ENCODE measurements at regions not wholly inside any gene's neighbourhood (a gene's known extent, or its start where the extent isn't known, plus 50 kb on each side); places are given as distances from the start of the nearest gene placed in this dataset.
"Not testable (repeated sequence)": the region's sequence is repeated elsewhere in the genome, so short reads cannot be mapped to it uniquely, and the experiment has no call there.

DNA sequence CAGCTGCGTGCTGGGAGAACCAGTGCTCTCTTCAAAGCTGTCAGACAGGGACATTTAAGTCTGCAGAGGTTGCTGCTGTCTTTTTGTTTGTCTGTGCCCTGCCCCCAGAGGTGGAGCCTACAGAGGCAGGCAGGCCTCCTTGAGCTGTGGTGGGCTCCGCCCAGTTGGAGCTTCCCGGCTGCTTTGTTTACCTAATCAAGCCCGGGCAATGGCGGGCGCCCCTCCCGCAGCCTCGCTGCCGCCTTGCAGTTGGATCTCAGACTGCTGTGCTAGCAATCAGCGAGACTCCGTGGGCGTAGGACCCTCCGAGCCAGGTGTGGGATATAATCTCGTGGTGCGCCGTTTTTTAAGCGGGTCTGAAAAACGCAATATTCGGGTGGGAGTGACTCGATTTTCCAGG, 78.1 kb downstream of the KCNA5 start:
- ATAC-seq (ENCODE audit: low FRiP score); DNase-seq; H3K4me1 ChIP-seq (ENCODE audit: control insufficient read depth in 1 of 2, insufficient read depth in 2 of 2, low read length in 2 of 2); H3K27ac ChIP-seq (ENCODE audit: low read depth in 1 of 2, low read length in 2 of 2); H3K9me3 ChIP-seq (ENCODE audit: control insufficient read depth, low read length); intact Hi-C loops (cut with DNase I); H3K4me3 ChIP-seq (ENCODE audit: low read length in 2 of 2); H3K36me3 ChIP-seq (ENCODE audit: control insufficient read depth in 1 of 2, insufficient read depth in 2 of 2, low read length in 1 of 2); H3K27me3 ChIP-seq (ENCODE audit: control insufficient read depth in 1 of 2, insufficient read depth in 2 of 2, low read length in 1 of 2): not testable (repeated sequence)
- WGBS, 2 donors: 61% methylated on average over 12 of the region's 20 CpGs; no CpG with 5 or more reads in 1 of the 2 donors

DNA sequence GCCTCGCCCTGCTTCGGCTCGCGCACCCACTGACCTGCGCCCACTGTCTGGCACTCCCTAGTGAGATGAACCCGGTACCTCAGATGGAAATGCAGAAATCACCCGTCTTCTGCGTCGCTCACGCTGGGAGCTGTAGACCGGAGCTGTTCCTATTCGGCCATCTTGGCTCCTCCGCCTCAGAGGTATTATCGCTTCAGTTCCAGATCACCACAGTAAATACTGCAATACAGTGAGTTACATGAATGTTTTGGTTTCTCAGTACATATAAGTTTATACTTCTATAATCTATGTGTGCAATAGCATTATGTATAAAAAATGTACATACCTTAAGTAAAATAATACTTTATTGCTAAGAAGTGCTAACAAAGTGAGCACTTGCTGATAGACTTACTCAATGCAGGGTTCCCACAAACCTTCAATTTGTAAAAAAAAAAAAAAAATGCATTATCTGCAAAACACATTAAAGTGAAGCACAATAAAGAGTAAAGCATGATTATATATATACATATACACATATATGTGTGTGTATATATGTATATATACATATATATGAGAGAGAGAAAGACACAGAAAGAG, 78.7 kb downstream of the KCNA5 start:
- H3K4me3 ChIP-seq (ENCODE audit: low read length in 2 of 2); ATAC-seq (ENCODE audit: low FRiP score); H3K36me3 ChIP-seq (ENCODE audit: control insufficient read depth in 1 of 2, insufficient read depth in 2 of 2, low read length in 1 of 2); intact Hi-C loops (cut with DNase I); H3K9me3 ChIP-seq (ENCODE audit: control insufficient read depth, low read length); H3K27ac ChIP-seq (ENCODE audit: low read depth in 1 of 2, low read length in 2 of 2); DNase-seq; H3K27me3 ChIP-seq (ENCODE audit: control insufficient read depth in 1 of 2, insufficient read depth in 2 of 2, low read length in 1 of 2); H3K4me1 ChIP-seq (ENCODE audit: control insufficient read depth in 1 of 2, insufficient read depth in 2 of 2, low read length in 2 of 2): not testable (repeated sequence)
- WGBS, 2 donors: 96 to 97% methylated on average over 8 of the region's 14 CpGs

DNA sequence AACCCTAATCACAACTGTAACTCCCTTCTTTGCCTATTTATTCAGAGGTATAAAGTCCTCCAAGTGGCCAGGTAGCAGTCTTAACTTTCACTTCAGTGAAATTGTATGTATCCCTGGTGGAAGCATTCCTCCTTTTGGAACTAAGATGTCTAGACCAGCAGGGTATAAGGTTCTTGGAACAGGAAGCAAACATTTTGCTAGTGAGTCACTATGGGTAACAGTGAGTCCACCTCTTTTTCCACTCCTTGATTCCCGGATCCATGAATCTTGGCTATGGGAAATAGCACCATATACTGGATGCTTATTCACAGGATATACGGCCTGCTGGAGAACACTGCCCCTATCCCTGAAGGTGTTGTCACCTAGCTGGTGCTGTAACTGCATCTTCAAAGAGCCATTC, 80.2 kb downstream of the KCNA5 start:
- H3K4me1 ChIP-seq (ENCODE audit: control insufficient read depth in 1 of 2, insufficient read depth in 2 of 2, low read length in 2 of 2): no peaks in the 10 kb centered on the region
- intact Hi-C loops (cut with DNase I): no loop called here
- ATAC-seq (ENCODE audit: low FRiP score): no peak
- H3K27ac ChIP-seq (ENCODE audit: low read depth in 1 of 2, low read length in 2 of 2): no peak overlapping the region
- H3K9me3 ChIP-seq (ENCODE audit: control insufficient read depth, low read length): no peaks in the 10 kb centered on the region
- WGBS, 2 donors: 53 to 62% methylated on average over 2 of the region's 2 CpGs
- H3K36me3 ChIP-seq (ENCODE audit: control insufficient read depth in 1 of 2, insufficient read depth in 2 of 2, low read length in 1 of 2): no peaks in the 10 kb centered on the region
- no peaks in the 10 kb centered on the region for H3K27me3 ChIP-seq (ENCODE audit: control insufficient read depth in 1 of 2, insufficient read depth in 2 of 2, low read length in 1 of 2)
- DNase-seq: no peak
- H3K4me3 ChIP-seq (ENCODE audit: low read length in 2 of 2): no peak overlapping the region

GRCh38 chr12:5124401-5124800, 80.7 kb downstream of the KCNA5 start:
- ATAC-seq (ENCODE audit: low FRiP score) (no peak), DNase-seq (no peak)
- Histone ChIP-seq H3K36me3 (ENCODE audit: control insufficient read depth in 1 of 2, insufficient read depth in 2 of 2, low read length in 1 of 2) (no peaks in the 10 kb centered on the region), H3K27me3 (ENCODE audit: control insufficient read depth in 1 of 2, insufficient read depth in 2 of 2, low read length in 1 of 2) (no peaks in the 10 kb centered on the region), H3K9me3 (ENCODE audit: control insufficient read depth, low read length) (no peaks in the 10 kb centered on the region), H3K27ac (ENCODE audit: low read depth in 1 of 2, low read length in 2 of 2) (no peak overlapping the region), H3K4me3 (ENCODE audit: low read length in 2 of 2) (no peak overlapping the region), H3K4me1 (ENCODE audit: control insufficient read depth in 1 of 2, insufficient read depth in 2 of 2, low read length in 2 of 2) (no peaks in the 10 kb centered on the region)
- intact Hi-C loops (cut with DNase I): no loop called here

- Histone ChIP-seq H3K4me3 (ENCODE audit: low read length in 2 of 2) (no peak overlapping the region), H3K9me3 (ENCODE audit: control insufficient read depth, low read length) (no peaks in the 10 kb centered on the region)
Observed at GRCh38 chr12:5134861-5135525, 91.3 kb downstream of the KCNA5 start.

DNA sequence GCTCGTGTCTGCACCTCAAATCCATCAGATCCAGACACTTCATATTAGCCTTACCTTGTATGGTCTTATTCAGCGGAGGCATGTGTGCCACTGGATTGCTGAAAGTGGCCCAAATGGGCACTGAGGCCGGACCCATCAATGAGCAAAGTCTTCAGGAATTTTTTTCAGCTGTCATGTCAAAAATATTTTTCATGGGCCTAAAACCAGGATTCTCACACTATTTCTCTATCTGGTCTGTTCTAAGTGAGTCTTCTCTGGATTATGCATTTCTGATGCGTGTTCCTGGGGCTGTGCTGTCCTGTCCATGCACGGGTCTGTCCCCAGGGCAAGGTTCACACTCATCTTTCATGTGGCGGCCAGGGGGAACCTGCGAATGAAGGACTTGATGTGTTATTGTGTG, 94.6 kb downstream of the KCNA5 start:
- H3K27ac ChIP-seq (ENCODE audit: low read depth in 1 of 2, low read length in 2 of 2): peak overlapping the region; percentile 78 to 96
- 17% methylated on average over 7 of the region's 7 CpGs for WGBS, 2 donors
- intact Hi-C loops (cut with DNase I): loop anchor here in 1 of 2 donors (10.0 kb wide), 1 partner anchor 53 kb away; no protein-coding TSS in a partner anchor
- H3K36me3 ChIP-seq (ENCODE audit: control insufficient read depth in 1 of 2, insufficient read depth in 2 of 2, low read length in 1 of 2): no peaks in the 10 kb centered on the region
- ATAC-seq (ENCODE audit: low FRiP score) (no peak), DNase-seq (no peak)
- H3K9me3 ChIP-seq (ENCODE audit: control insufficient read depth, low read length): no peaks in the 10 kb centered on the region
- no peak overlapping the region for H3K4me3 ChIP-seq (ENCODE audit: low read length in 2 of 2)
- no peaks in the 10 kb centered on the region for H3K27me3 ChIP-seq (ENCODE audit: control insufficient read depth in 1 of 2, insufficient read depth in 2 of 2, low read length in 1 of 2)
- H3K4me1 ChIP-seq (ENCODE audit: control insufficient read depth in 1 of 2, insufficient read depth in 2 of 2, low read length in 2 of 2): peaks cover 0 to 2% of the 10 kb centered on the region in 2 donors

More at GRCh38 chr12:5134861-5135525, 91.3 kb downstream of the KCNA5 start:
- DNase-seq (no peak), ATAC-seq (ENCODE audit: low FRiP score) (no peak)
- H3K4me1 ChIP-seq (ENCODE audit: control insufficient read depth in 1 of 2, insufficient read depth in 2 of 2, low read length in 2 of 2): peaks cover 0 to 2% of the 10 kb centered on the region in 2 donors
- H3K27me3 ChIP-seq (ENCODE audit: control insufficient read depth in 1 of 2, insufficient read depth in 2 of 2, low read length in 1 of 2): no peaks in the 10 kb centered on the region
- intact Hi-C loops (cut with DNase I): loop anchor here in 1 of 2 donors (10.0 kb wide), 1 partner anchor 50 kb away; no protein-coding TSS in a partner anchor
- no peak overlapping the region for H3K27ac ChIP-seq (ENCODE audit: low read depth in 1 of 2, low read length in 2 of 2)
- H3K36me3 ChIP-seq (ENCODE audit: control insufficient read depth in 1 of 2, insufficient read depth in 2 of 2, low read length in 1 of 2): no peaks in the 10 kb centered on the region
- 94 to 97% methylated on average over 5 of the region's 5 CpGs for WGBS, 2 donors

DNA sequence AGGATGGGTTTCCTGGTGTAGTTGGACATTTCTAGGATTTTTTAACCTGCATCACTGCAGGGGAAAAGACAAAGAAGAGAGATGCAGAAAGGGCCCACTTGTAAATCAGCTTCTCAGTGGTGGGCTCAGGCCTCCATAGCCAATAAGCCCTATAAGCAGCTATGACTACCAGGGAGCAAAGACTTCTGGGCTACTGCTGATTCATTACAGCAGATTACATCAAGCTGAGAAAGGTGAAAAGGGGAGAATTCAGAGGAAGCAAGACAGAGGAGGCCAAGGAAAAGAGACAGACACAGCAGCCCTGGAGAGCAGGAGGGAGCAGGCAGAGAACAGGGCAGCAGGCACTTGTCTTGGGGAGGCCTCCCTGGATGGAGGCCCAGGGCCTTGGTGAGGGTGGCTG, 95.2 kb downstream of the KCNA5 start:
- H3K9me3 ChIP-seq (ENCODE audit: control insufficient read depth, low read length): no peaks in the 10 kb centered on the region
- no peak for DNase-seq
- H3K4me3 ChIP-seq (ENCODE audit: low read length in 2 of 2): no peak overlapping the region
- H3K36me3 ChIP-seq (ENCODE audit: control insufficient read depth in 1 of 2, insufficient read depth in 2 of 2, low read length in 1 of 2): no peaks in the 10 kb centered on the region
- H3K27me3 ChIP-seq (ENCODE audit: control insufficient read depth in 1 of 2, insufficient read depth in 2 of 2, low read length in 1 of 2): no peaks in the 10 kb centered on the region
- intact Hi-C loops (cut with DNase I): loop anchor here in 1 of 2 donors (10.0 kb wide), 1 partner anchor 54 kb away; no protein-coding TSS in a partner anchor
- H3K27ac ChIP-seq (ENCODE audit: low read depth in 1 of 2, low read length in 2 of 2): peak overlapping the region; percentile 78 to 96
- peak; percentile 7 for ATAC-seq (ENCODE audit: low FRiP score)
- peaks cover 0 to 2% of the 10 kb centered on the region in 2 donors for H3K4me1 ChIP-seq (ENCODE audit: control insufficient read depth in 1 of 2, insufficient read depth in 2 of 2, low read length in 2 of 2)

- ATAC-seq (ENCODE audit: low FRiP score) (no peak), DNase-seq (no peak)
- Histone ChIP-seq H3K27ac (ENCODE audit: low read depth in 1 of 2, low read length in 2 of 2) (peak overlapping the region in 1 of 2 donors; percentile 33), H3K4me3 (ENCODE audit: low read length in 2 of 2) (no peak overlapping the region), H3K4me1 (ENCODE audit: control insufficient read depth in 1 of 2, insufficient read depth in 2 of 2, low read length in 2 of 2) (peaks cover 0 to 2% of the 10 kb centered on the region in 2 donors), H3K9me3 (ENCODE audit: control insufficient read depth, low read length) (no peaks in the 10 kb centered on the region), H3K27me3 (ENCODE audit: control insufficient read depth in 1 of 2, insufficient read depth in 2 of 2, low read length in 1 of 2) (no peaks in the 10 kb centered on the region), H3K36me3 (ENCODE audit: control insufficient read depth in 1 of 2, insufficient read depth in 2 of 2, low read length in 1 of 2) (no peaks in the 10 kb centered on the region)
- 95 to 99% methylated on average over 6 of the region's 6 CpGs for WGBS, 2 donors
- intact Hi-C loops (cut with DNase I): loop anchor here in 1 of 2 donors (10.0 kb wide), 1 partner anchor 55 kb away; no protein-coding TSS in a partner anchor
Observed at GRCh38 chr12:5139751-5140150, 96.1 kb downstream of the KCNA5 start.

GRCh38 chr12:5140190-5140589, 96.5 kb downstream of the KCNA5 start:
- Histone ChIP-seq H3K4me3 (ENCODE audit: low read length in 2 of 2) (no peak overlapping the region), H3K9me3 (ENCODE audit: control insufficient read depth, low read length) (no peaks in the 10 kb centered on the region), H3K4me1 (ENCODE audit: control insufficient read depth in 1 of 2, insufficient read depth in 2 of 2, low read length in 2 of 2) (peaks cover 0 to 2% of the 10 kb centered on the region in 2 donors), H3K36me3 (ENCODE audit: control insufficient read depth in 1 of 2, insufficient read depth in 2 of 2, low read length in 1 of 2) (no peaks in the 10 kb centered on the region), H3K27ac (ENCODE audit: low read depth in 1 of 2, low read length in 2 of 2) (peak overlapping the region in 1 of 2 donors; percentile 33), H3K27me3 (ENCODE audit: control insufficient read depth in 1 of 2, insufficient read depth in 2 of 2, low read length in 1 of 2) (no peaks in the 10 kb centered on the region)
- intact Hi-C loops (cut with DNase I): no loop called here
- no peak for ATAC-seq (ENCODE audit: low FRiP score)
- WGBS, 2 donors: 55 to 62% methylated on average over 3 of the region's 3 CpGs
- no peak for DNase-seq
